ENCODE measurements at regions not wholly inside any gene's neighbourhood (a gene's known extent, or its start where the extent isn't known, plus 50 kb on each side); places are given as distances from the start of the nearest gene placed in this dataset.

- TF ChIP-seq CTCF (IDR thresholded peaks at IDR 0.05) (no peak), POLR2AphosphoS5 (IDR thresholded peaks at IDR 0.05) (no peak), POLR2A (IDR thresholded peaks at IDR 0.05) (no peak)
These were observed 168.4 kb upstream of the DDX18 start for GRCh38 chr2:117646099-117646498.
